Transverse colon (tissue), 4 donors: ENCODE measurements at regions not wholly inside any gene's neighbourhood (a gene's known extent, or its start where the extent isn't known, plus 50 kb on each side); places are given as distances from the start of the nearest gene placed in this dataset.

Source experiments
- DNase-seq: peaks from one replicate; pipeline ENCODE4 v3.0.0-alpha.2; 2019
- H3K27ac ChIP-seq, 4 donors: fragments of 200-600 bp; sonication (generic); 2 replicates each; pipeline ENCODE4 v1.5.1; 2016 to 2018; ENCODE audit warnings: inconsistent platforms in 4 of 4
- H3K27me3 ChIP-seq: fragments of 200-600 bp; sonication (generic); 2 replicates; pipeline ENCODE4 v1.5.1; 2017; ENCODE audit warnings: inconsistent platforms
- H3K36me3 ChIP-seq, 4 donors: fragments of 200-600 bp; sonication (generic); 2 replicates each; pipeline ENCODE4 v1.5.1; 2017 to 2019; ENCODE audit warnings: inconsistent platforms in 4 of 4
- H3K4me1 ChIP-seq, 4 donors: fragments of 200-600 bp; sonication (generic); 2 replicates each; pipeline ENCODE4 v1.5.1; 2017 to 2020; ENCODE audit warnings: inconsistent platforms in 4 of 4
- H3K4me3 ChIP-seq, 4 donors: fragments of 200-600 bp; sonication (generic); 1 replicate in 1 of 4; 2 replicates in 3 of 4; pipeline versions ENCODE4 v1.5.1 to v1.6.1; 2017 to 2019; ENCODE audit warnings: inconsistent platforms in 4 of 4
- H3K9me3 ChIP-seq, 2 donors: fragments of 200-600 bp; sonication (generic); 2 replicates each; pipeline ENCODE4 v1.5.1; 2017 to 2019; ENCODE audit warnings: inconsistent platforms in 2 of 2
- CTCF ChIP-seq, 5 experiments: fragments of 200-600 bp in 3 of 5; fragments of 450-650 bp in 2 of 5; sonication (generic) in 3 of 5; IDR thresholded peaks; 1 replicate in 2 of 5; 2 replicates in 3 of 5; pipeline ENCODE4 v1.5.1; 2016 to 2017; ENCODE audit warnings: antibody characterized with exemption in 5 of 5, inconsistent platforms in 3 of 5, mild to moderate bottlenecking in 2 of 5, moderate library complexity in 1 of 5
- EP300 ChIP-seq: sonication (generic); formaldehyde crosslinking; IDR thresholded peaks from one replicate; pipeline ENCODE4 v1.6.1; 2017; ENCODE audit warnings: antibody characterized with exemption, low read depth
- POLR2A ChIP-seq: fragments of 450-650 bp; IDR thresholded peaks from one replicate; pipeline ENCODE4 v1.6.1; 2016; ENCODE audit warnings: antibody characterized with exemption, mild to moderate bottlenecking, moderate library complexity
- POLR2AphosphoS5 ChIP-seq, 3 donors: sonication (generic); formaldehyde crosslinking; IDR thresholded peaks; one replicate each; pipeline ENCODE4 v1.6.1; 2016; ENCODE audit warnings: antibody characterized with exemption in 3 of 3
- WGBS, 2 donors: methylation state at CpG; one replicate each; pipeline ENCODE4 v1.1.5; 2018; ENCODE audit warnings: low coverage in 1 of 2; 5-methylcytosine and 5-hydroxymethylcytosine counted together
- in situ Hi-C, 4 donors: fragments of 200-750 bp; cut with MboI; loops; one replicate each; pipeline versions ENCODE4 v1.15.0 to v1.15.1; 2017; ENCODE audit warnings: low sequenced_read_pairs in 3 of 4, low pct_ligation_motif_present in 1 of 4, low pct_unique_long_range_greater_than_20kb in 1 of 4
- intact Hi-C: fragments of 100-400 bp; cut with DNase I; formaldehyde crosslinking; loops from one replicate; pipeline ENCODE4 v1.15.1; 2023; ENCODE audit warnings: low total_unique reads

- Histone ChIP-seq H3K4me3 (no peak overlapping the region), H3K27ac (no peak overlapping the region), H3K9me3 (no peaks in the 10 kb centered on the region), H3K27me3 (no peaks in the 10 kb centered on the region), H3K4me1 (no peaks in the 10 kb centered on the region), H3K36me3 (no peaks in the 10 kb centered on the region)
- in situ Hi-C loops: no loop called here
- intact Hi-C loops: no loop called here
- no peak for DNase-seq
- WGBS, 2 donors: 67 to 86% methylated on average over 2 of the region's 2 CpGs
- TF ChIP-seq POLR2A (no peak), POLR2AphosphoS5 (IDR thresholded peaks at IDR 0.05) (no peak), EP300 (no peak), CTCF (IDR thresholded peaks at IDR 0.05) (no peak)
These were observed 374.2 kb downstream of the EFNA5 start for GRCh38 chr5:107296572-107296971.

GRCh38 chr5:107295914-107296313, 374.8 kb downstream of the EFNA5 start:
- Histone ChIP-seq H3K4me1 (no peaks in the 10 kb centered on the region), H3K4me3 (no peak overlapping the region), H3K36me3 (no peaks in the 10 kb centered on the region), H3K27me3 (no peaks in the 10 kb centered on the region), H3K9me3 (no peaks in the 10 kb centered on the region), H3K27ac (no peak overlapping the region)
- no peak for DNase-seq
- in situ Hi-C loops: no loop called here
- WGBS, 2 donors: 91 to 100% methylated on average over 2 of the region's 2 CpGs
- intact Hi-C loops: no loop called here
- TF ChIP-seq EP300: no peak
- no peak for TF ChIP-seq POLR2AphosphoS5 (IDR thresholded peaks at IDR 0.05)
- TF ChIP-seq CTCF (IDR thresholded peaks at IDR 0.05): no peak
- no peak for TF ChIP-seq POLR2A

GRCh38 chr5:107294669-107295068, 376.1 kb downstream of the EFNA5 start:
- no peaks in the 10 kb centered on the region for H3K4me1 ChIP-seq
- no peaks in the 10 kb centered on the region for H3K9me3 ChIP-seq
- no peak overlapping the region for H3K27ac ChIP-seq
- intact Hi-C loops: no loop called here
- WGBS, 2 donors: 61 to 77% methylated on average over 1 of the region's 1 CpG
- no peaks in the 10 kb centered on the region for H3K36me3 ChIP-seq
- TF ChIP-seq POLR2A: no peak
- TF ChIP-seq CTCF (IDR thresholded peaks at IDR 0.05): no peak
- no peak for TF ChIP-seq POLR2AphosphoS5 (IDR thresholded peaks at IDR 0.05)
- TF ChIP-seq EP300: no peak
- in situ Hi-C loops: no loop called here
- no peak for DNase-seq
- no peaks in the 10 kb centered on the region for H3K27me3 ChIP-seq
- no peak overlapping the region for H3K4me3 ChIP-seq

GRCh38 chr5:107294211-107294550, 376.6 kb downstream of the EFNA5 start:
- no peaks in the 10 kb centered on the region for H3K27me3 ChIP-seq
- no peak overlapping the region for H3K27ac ChIP-seq
- H3K4me1 ChIP-seq: no peaks in the 10 kb centered on the region
- H3K36me3 ChIP-seq: no peaks in the 10 kb centered on the region
- DNase-seq: no peak
- H3K9me3 ChIP-seq: no peaks in the 10 kb centered on the region
- H3K4me3 ChIP-seq: no peak overlapping the region
- intact Hi-C loops: no loop called here
- TF ChIP-seq POLR2A (no peak), POLR2AphosphoS5 (IDR thresholded peaks at IDR 0.05) (no peak), EP300 (no peak), CTCF (IDR thresholded peaks at IDR 0.05) (no peak)
- in situ Hi-C loops: no loop called here
